SK-N-SH treated with all-trans-retinoic acid at 6 μM for 48 hours (cell line): ENCODE measurements at regions not wholly inside any gene's neighbourhood (a gene's known extent, or its start where the extent isn't known, plus 50 kb on each side); places are given as distances from the start of the nearest gene placed in this dataset.
A peak's percentile ranks its signal among the peaks of the same experiment; 100 is the strongest.

Source experiments
- ATAC-seq: fragments of 200-7000 bp; cut with Tn5 transposase; 3 replicates; pipeline ENCODE4 v1.9.1; 2020; ENCODE audit warnings: mild to moderate bottlenecking, moderate library complexity
- ARNTL ChIP-seq: fragments of 450-650 bp; formaldehyde crosslinking; IDR thresholded peaks from 2 replicates; pipeline ENCODE4 v1.5.0; 2020; ENCODE audit warnings: low read depth, mild to moderate bottlenecking, moderate library complexity, borderline replicate concordance
- BACH2 ChIP-seq: fragments of 250-450 bp; sonication (Bioruptor Pico); IDR thresholded peaks from 2 replicates; pipeline ENCODE4 v1.9.0; 2021; ENCODE audit warnings: mild to moderate bottlenecking, borderline replicate concordance
- CREB5 ChIP-seq: fragments of 250-450 bp; sonication (Bioruptor Pico); IDR thresholded peaks from 2 replicates; pipeline ENCODE4 v1.5.1; 2020; ENCODE audit warnings: low read depth, mild to moderate bottlenecking, moderate library complexity
- CSDC2 ChIP-seq: fragments of 250-450 bp; sonication (Bioruptor Pico); IDR thresholded peaks from 2 replicates; pipeline ENCODE4 v1.5.0; 2020; ENCODE audit warnings: mild to moderate bottlenecking, moderate library complexity
- ESRRG ChIP-seq: fragments of 250-450 bp; sonication (Bioruptor Pico); IDR thresholded peaks from 2 replicates; pipeline ENCODE4 v1.6.1; 2021; ENCODE audit warnings: mild to moderate bottlenecking
- GLIS3 ChIP-seq: fragments of 250-450 bp; sonication (Bioruptor Pico); IDR thresholded peaks from 2 replicates; pipeline ENCODE4 v1.5.0; 2020; ENCODE audit warnings: mild to moderate bottlenecking, moderate library complexity
- ISL1 ChIP-seq: fragments of 250-450 bp; sonication (Bioruptor Pico); IDR thresholded peaks from 2 replicates; pipeline ENCODE4 v2.1.2; 2022; ENCODE audit warnings: mild to moderate bottlenecking, moderate library complexity
- OSR1 ChIP-seq: fragments of 250-450 bp; sonication (Bioruptor Pico); IDR thresholded peaks from 2 replicates; pipeline ENCODE4 v1.8.0; 2022; ENCODE audit warnings: moderate library complexity, mild to moderate bottlenecking, inconsistent platforms
- PATZ1 ChIP-seq: fragments of 250-450 bp; sonication (Bioruptor Pico); IDR thresholded peaks from 2 replicates; pipeline ENCODE4 v1.8.0; 2020; ENCODE audit warnings: mild to moderate bottlenecking, moderate library complexity, borderline replicate concordance
- POU6F1 ChIP-seq: fragments of 250-450 bp; sonication (Bioruptor Pico); IDR thresholded peaks from 2 replicates; pipeline ENCODE4 v1.8.0; 2021; ENCODE audit warnings: low read depth, mild to moderate bottlenecking, moderate library complexity, borderline replicate concordance
- PPARA ChIP-seq: fragments of 250-450 bp; sonication (Bioruptor Pico); IDR thresholded peaks from 2 replicates; pipeline ENCODE4 v1.5.0; 2020; ENCODE audit warnings: mild to moderate bottlenecking, borderline replicate concordance
- SNAI2 ChIP-seq: fragments of 250-450 bp; sonication (Bioruptor Pico); IDR thresholded peaks from 2 replicates; pipeline ENCODE4 v1.5.0; 2020; ENCODE audit warnings: mild to moderate bottlenecking, moderate library complexity
- TCF4 ChIP-seq: fragments of 250-450 bp; sonication (Bioruptor Pico); IDR thresholded peaks from 2 replicates; pipeline ENCODE4 v1.8.0; 2021; ENCODE audit warnings: mild to moderate bottlenecking, moderate library complexity, borderline replicate concordance
- TOX ChIP-seq: fragments of 250-450 bp; sonication (Bioruptor Pico); IDR thresholded peaks from 2 replicates; pipeline ENCODE4 v1.8.0; 2021; ENCODE audit warnings: mild to moderate bottlenecking, moderate library complexity, borderline replicate concordance
- ZC3H10 ChIP-seq: fragments of 250-450 bp; sonication (Bioruptor Pico); IDR thresholded peaks from 2 replicates; pipeline ENCODE4 v1.5.1; 2021; ENCODE audit warnings: mild to moderate bottlenecking, moderate library complexity
- ZFP30 ChIP-seq: fragments of 450-650 bp; formaldehyde crosslinking; IDR thresholded peaks from 2 replicates; pipeline ENCODE4 v1.5.0; 2022; ENCODE audit warnings: mild to moderate bottlenecking, moderate library complexity
- ZNF565 ChIP-seq: fragments of 450-650 bp; formaldehyde crosslinking; conservative IDR thresholded peaks from 2 replicates; pipeline ENCODE4 v1.5.0; 2020; ENCODE audit warnings: low read depth, mild to moderate bottlenecking, moderate library complexity
- ZNF70 ChIP-seq: fragments of 450-650 bp; formaldehyde crosslinking; IDR thresholded peaks from 2 replicates; pipeline ENCODE4 v1.5.0; 2020; ENCODE audit warnings: mild to moderate bottlenecking, moderate library complexity
- ZNF8 ChIP-seq: fragments of 450-650 bp; formaldehyde crosslinking; IDR thresholded peaks from 2 replicates; pipeline ENCODE4 v1.5.0; 2020; ENCODE audit warnings: mild to moderate bottlenecking, moderate library complexity

- TF ChIP-seq CREB5 (no peak), PATZ1 (no peak), BACH2 (no peak), GLIS3 (CRISPR knock-in tag) (no peak), ZNF565 (CRISPR knock-in tag) (no peak), ZC3H10 (CRISPR knock-in tag) (no peak), ESRRG (CRISPR knock-in tag) (no peak), TCF4 (no peak), PPARA (CRISPR knock-in tag) (no peak), POU6F1 (CRISPR knock-in tag) (no peak)
Measured at GRCh38 chr12:86627001-86627400, 370.8 kb upstream of the MGAT4C start (continued).

- ATAC-seq, result no peak
- TF ChIP-seq ZFP30 (CRISPR knock-in tag) (no peak), CREB5 (no peak), TOX (CRISPR knock-in tag) (no peak), SNAI2 (CRISPR knock-in tag) (no peak), ISL1 (CRISPR knock-in tag) (no peak)
Measured at GRCh38 chr12:86623267-86623666, 367.1 kb upstream of the MGAT4C start.

- no peak for TF ChIP-seq ZNF8 (CRISPR knock-in tag)
- no peak for TF ChIP-seq ESRRG (CRISPR knock-in tag)
- no peak for TF ChIP-seq TCF4
- no peak for TF ChIP-seq OSR1 (CRISPR knock-in tag)
- no peak for TF ChIP-seq BACH2
- TF ChIP-seq CSDC2 (CRISPR knock-in tag), result no peak
- no peak for TF ChIP-seq PPARA (CRISPR knock-in tag)
- no peak for TF ChIP-seq TOX (CRISPR knock-in tag)
- no peak for TF ChIP-seq ZC3H10 (CRISPR knock-in tag)
- TF ChIP-seq ZFP30 (CRISPR knock-in tag), result no peak
- TF ChIP-seq ZNF70 (CRISPR knock-in tag), result no peak
- TF ChIP-seq PATZ1, result no peak
- TF ChIP-seq ARNTL (CRISPR knock-in tag), result no peak
- TF ChIP-seq ZNF565 (CRISPR knock-in tag), result no peak
- TF ChIP-seq POU6F1 (CRISPR knock-in tag), result no peak
- TF ChIP-seq ISL1 (CRISPR knock-in tag), result no peak
- TF ChIP-seq, all 23 proteins: peak for 0
- no peak for ATAC-seq
Measured at GRCh38 chr12:86621957-86622356, 365.8 kb upstream of the MGAT4C start.

- ATAC-seq, result no peak
- TF ChIP-seq ISL1 (CRISPR knock-in tag) (peak; percentile 63; the same call in 1 of the 2 replicates), PPARA (CRISPR knock-in tag) (no peak)
Measured at GRCh38 chr12:86613311-86613710, 357.1 kb upstream of the MGAT4C start.
